ENCODE measurements at regions not wholly inside any gene's neighbourhood (a gene's known extent, or its start where the extent isn't known, plus 50 kb on each side); places are given as distances from the start of the nearest gene placed in this dataset.
"Not testable (repeated sequence)": the region's sequence is repeated elsewhere in the genome, so short reads cannot be mapped to it uniquely, and the experiment has no call there.

DNA sequence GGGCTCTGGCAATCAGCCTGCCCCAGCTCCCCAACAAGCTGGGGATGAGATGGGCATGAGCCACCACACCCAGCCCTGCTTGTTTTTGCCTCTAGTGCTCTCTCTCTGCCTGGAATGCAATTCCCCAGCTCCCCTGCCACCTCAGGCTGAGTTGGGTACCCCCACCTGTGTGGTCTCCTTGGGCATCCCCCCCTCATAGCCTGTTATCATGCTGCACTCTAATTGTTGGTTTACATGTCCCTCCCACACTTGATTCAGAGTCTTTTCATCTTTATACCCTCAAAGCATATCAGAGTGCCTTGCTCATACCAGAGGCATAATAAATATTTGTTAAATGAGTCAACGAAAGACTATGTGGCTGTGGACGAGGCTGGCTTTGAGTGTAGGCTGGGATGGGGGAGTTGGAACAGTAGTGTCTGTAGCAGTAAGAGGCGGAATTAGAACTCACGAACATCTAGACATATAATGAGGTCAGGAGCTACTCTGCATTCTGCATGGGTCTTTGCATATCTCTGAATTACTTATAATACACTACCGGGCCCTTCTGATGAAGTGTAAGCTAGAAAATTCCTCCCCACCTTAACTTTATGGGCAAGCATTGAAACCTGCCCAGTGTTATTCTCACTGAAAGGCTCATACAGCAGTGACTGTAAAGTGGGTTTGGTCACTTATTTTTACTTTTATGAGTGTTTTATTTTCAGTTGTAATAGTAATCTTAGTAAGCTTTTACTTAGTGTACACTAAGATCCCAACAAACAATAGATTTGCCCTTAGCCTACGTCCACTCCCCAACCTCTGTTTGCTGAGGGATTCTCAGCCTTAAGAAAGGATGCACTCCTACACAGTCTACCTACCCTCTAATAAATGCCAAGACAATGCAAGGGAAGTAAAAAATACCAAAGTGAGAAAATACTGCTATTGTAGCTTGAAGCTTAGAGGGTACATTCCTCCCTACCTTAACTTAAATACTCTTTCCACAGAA is 58.7 kb downstream of the EDN1 start:
- DNase-seq (no peak), ATAC-seq (replicated peaks) (no peak)
- Mint-ChIP-seq H3K4me3 (no peak overlapping the region), H3K27me3 (peaks cover 14 to 16% of the 10 kb centered on the region in 2 donors), H3K36me3 (peaks cover 11 to 18% of the 10 kb centered on the region in 2 donors), H3K9me3 (peaks cover 18 to 21% of the 10 kb centered on the region in 2 donors), H3K27ac (no peak overlapping the region), H3K4me1 (peaks cover 3 to 4% of the 10 kb centered on the region in 2 donors)

DNA sequence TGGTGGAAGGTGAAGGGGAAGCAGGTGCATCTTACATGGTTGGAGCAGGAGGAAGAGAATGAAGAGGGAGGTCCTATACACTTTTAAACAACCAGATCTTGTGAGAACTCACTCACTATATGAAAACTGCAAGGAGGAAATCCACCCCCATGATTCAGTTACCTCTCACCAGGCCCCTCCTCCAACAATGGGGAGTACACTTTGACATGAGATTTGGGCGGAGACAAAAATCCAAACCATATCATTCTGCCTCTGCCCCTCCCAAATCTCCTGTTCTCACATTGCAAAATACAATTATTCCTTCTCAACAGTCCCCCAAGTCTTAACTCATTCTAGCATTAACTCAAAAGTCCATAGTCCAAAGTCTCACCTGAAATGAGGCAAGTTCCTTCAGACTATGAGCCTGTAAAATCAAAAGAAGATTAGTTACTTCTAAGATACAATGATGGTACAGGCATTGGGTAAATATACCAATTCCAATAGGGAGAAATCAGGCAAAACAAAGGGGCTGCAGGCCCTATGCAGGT is 60.5 kb downstream of the EDN1 start:
- Mint-ChIP-seq H3K9me3 (peaks cover 18 to 21% of the 10 kb centered on the region in 2 donors), H3K4me3 (no peak overlapping the region), H3K27me3 (peaks cover 8 to 14% of the 10 kb centered on the region in 2 donors), H3K27ac (no peak overlapping the region), H3K4me1 (peaks cover 9 to 16% of the 10 kb centered on the region in 2 donors), H3K36me3 (peaks cover 11 to 18% of the 10 kb centered on the region in 2 donors)
- no peak for DNase-seq
- no peak for ATAC-seq (replicated peaks)

DNA sequence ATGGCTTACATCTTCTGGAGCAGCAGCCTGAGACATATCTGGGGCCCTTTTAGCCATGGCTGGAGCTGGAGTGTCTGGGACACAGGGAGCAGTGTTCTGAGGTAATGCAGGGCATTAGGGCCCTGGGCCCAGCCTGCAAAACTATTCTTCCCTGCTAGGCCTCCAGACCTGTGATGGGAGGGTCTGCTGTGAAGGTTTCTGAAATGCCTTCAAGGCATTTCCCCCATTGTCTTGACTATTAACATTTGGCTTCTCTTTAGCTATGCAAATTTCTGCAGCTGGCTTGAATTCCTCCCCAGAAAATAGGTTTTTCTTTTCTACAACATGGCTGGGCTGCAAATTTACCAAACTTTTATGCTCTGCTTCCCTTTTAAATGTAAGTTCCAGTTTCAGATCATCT is 61.5 kb downstream of the EDN1 start:
- H3K4me3 Mint-ChIP-seq, result no peak overlapping the region
- ATAC-seq (replicated peaks) (no peak), DNase-seq (no peak)
- H3K27me3 Mint-ChIP-seq, result peaks cover 8 to 14% of the 10 kb centered on the region in 2 donors
- H3K4me1 Mint-ChIP-seq, result peaks cover 15 to 24% of the 10 kb centered on the region in 2 donors
- peaks cover 11 to 18% of the 10 kb centered on the region in 2 donors for H3K36me3 Mint-ChIP-seq
- no peak overlapping the region for H3K27ac Mint-ChIP-seq
- H3K9me3 Mint-ChIP-seq, result peaks cover 18 to 21% of the 10 kb centered on the region in 2 donors

DNA sequence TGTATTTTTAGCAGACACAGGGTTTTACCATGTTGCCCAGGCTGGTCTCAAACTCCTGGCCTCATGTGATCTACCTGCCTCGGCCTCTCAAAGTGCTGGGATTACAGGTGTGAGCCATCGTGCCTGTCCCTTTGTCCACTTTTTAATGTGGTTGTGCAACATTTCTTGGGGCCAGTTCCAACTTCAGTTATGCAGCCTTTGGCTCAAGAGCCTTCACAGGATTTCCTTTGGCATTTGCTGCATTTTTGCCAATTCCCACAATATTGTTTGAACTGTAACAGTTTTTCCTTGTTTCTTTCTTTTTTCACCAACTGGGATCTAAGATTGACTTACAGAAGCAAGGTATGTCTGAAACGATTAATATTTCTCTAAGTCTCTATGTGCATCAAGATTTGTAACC is 63.6 kb downstream of the EDN1 start:
- peaks cover under 1 to 2% of the 10 kb centered on the region in 2 donors for H3K27me3 Mint-ChIP-seq
- H3K36me3 Mint-ChIP-seq, result peaks cover 11 to 18% of the 10 kb centered on the region in 2 donors
- peaks cover 18 to 21% of the 10 kb centered on the region in 2 donors for H3K9me3 Mint-ChIP-seq
- no peak overlapping the region for H3K27ac Mint-ChIP-seq
- no peak for DNase-seq
- ATAC-seq (replicated peaks), result no peak
- no peak overlapping the region for H3K4me3 Mint-ChIP-seq
- H3K4me1 Mint-ChIP-seq, result peaks cover 20 to 32% of the 10 kb centered on the region in 2 donors

DNA sequence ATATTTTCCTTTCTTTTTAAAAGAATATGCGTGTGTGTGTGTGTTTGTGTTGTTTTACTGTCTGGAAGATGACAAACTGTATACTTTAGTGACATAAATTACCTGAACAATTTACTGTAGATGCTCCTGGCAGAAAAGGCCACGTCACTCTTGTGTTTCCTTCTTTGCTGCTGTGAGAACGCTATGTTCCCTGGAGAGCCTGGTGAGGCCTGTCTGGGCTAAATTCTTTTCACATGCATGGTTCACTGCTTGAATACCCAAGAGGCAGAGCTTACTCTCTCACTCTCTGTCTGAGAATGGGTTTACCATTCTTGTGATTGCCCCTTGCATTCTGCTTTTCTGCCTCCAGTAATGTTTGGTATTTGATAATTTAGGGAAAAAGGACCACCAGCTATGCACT is 64.3 kb downstream of the EDN1 start:
- ATAC-seq (replicated peaks), result peak; percentile 77 to 82
- peak; percentile 33 for DNase-seq
- H3K4me3 Mint-ChIP-seq, result no peak overlapping the region
- peaks cover 20 to 32% of the 10 kb centered on the region in 2 donors for H3K4me1 Mint-ChIP-seq
- H3K27me3 Mint-ChIP-seq, result no peaks in the 10 kb centered on the region
- H3K36me3 Mint-ChIP-seq, result peaks cover 11 to 18% of the 10 kb centered on the region in 2 donors
- no peak overlapping the region for H3K27ac Mint-ChIP-seq
- peaks cover 18 to 21% of the 10 kb centered on the region in 2 donors for H3K9me3 Mint-ChIP-seq

DNA sequence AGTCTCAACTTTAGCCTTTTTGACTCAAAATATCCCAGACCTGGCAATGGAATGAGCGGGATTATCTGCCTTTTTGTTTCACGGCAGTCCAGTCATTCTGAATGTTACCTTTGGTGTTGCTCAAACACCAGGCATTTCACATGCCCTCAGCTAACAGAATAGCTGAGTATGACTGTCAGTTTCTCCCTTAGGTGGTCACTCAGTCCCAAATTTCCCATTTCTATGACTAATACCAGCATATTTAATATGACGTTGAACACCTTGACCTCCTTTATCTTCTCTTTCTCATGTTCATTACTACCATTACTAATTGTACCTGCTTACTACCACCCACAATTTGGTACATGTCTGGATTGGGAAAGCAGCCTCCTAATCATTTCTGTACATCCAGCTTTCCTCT is 65.2 kb downstream of the EDN1 start:
- H3K4me3 Mint-ChIP-seq, result no peak overlapping the region
- peaks cover 11 to 17% of the 10 kb centered on the region in 2 donors for H3K36me3 Mint-ChIP-seq
- DNase-seq, result no peak
- peaks cover 18 to 21% of the 10 kb centered on the region in 2 donors for H3K9me3 Mint-ChIP-seq
- H3K27me3 Mint-ChIP-seq, result no peaks in the 10 kb centered on the region
- H3K4me1 Mint-ChIP-seq, result peaks cover 20 to 32% of the 10 kb centered on the region in 2 donors
- no peak overlapping the region for H3K27ac Mint-ChIP-seq
- ATAC-seq (replicated peaks), result no peak

DNA sequence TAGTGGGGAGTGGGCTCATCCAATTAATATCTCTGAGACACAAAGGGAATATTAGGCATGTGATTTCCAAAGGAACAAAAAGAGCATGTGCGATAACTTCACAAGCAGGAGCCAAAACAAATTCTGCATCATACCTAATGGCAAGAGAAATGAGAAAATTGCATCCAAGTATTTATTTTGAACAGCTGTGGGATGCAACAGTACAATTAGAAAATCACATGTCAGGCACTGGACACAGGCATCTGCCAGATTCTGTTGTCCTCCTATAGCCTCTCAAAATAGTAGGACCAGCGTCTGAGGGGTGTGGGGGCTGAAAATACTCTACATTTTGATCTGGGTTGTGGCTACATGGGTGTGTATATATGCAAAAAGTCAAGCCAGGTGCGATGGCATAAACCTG is 66.3 kb downstream of the EDN1 start:
- Mint-ChIP-seq H3K27ac (no peak overlapping the region), H3K4me1 (peaks cover 20 to 32% of the 10 kb centered on the region in 2 donors)
- ATAC-seq (replicated peaks), result no peak

DNA sequence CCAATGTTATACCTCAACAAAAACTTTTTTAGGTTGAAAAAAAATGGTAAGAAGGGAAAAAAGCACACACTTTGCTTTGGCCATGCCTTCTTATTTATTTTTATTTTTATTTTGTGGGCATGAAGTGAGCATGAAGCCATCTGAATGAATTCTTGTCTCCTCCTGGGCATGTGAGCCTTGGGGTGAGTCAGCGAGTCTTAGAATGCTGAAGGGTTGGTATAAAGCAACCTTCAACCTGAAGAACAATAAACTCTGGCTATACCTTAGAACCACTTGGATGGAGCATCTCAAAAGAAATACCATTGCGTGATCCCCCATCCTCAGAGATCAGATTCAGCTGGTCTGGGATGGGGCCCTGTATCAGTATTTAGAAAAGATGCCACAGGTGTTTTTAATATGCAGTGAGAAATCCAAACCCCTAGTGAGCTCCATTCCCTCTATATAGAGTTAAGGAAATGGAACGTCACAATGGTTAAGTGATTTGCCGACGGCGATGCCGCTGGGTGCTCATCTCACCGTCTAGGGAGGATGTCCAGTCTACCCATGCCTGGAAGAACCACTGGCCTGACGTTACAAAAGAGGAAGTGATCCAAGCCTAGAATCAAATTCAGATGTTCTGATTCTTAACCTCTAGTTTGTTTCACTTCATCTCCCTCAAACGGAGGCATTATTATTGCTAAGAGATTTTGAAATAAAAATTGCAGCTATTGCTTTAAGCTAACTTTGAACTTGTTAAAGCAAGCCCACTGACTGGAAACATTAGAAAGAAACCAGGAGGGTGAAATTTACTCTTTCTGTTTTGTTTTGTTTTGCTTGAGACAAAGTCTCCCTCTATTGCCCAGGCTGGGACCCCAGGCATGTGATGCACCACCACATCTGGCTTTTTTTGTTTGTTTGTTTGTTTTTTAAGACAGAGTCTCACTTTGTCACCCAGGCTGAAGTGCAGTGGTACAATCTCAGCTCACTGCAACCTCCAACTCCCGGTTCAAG is 67.1 kb downstream of the EDN1 start:
- Mint-ChIP-seq H3K27me3 (no peaks in the 10 kb centered on the region), H3K27ac (no peak overlapping the region), H3K36me3 (peaks cover 1 to 10% of the 10 kb centered on the region in 2 donors), H3K9me3 (peaks cover 6 to 8% of the 10 kb centered on the region in 2 donors), H3K4me1 (peaks cover 20 to 32% of the 10 kb centered on the region in 2 donors), H3K4me3 (peak overlapping the region in 1 of 2 donors; percentile 43)
- peak; percentile 34 for DNase-seq
- ATAC-seq (replicated peaks), result peak; percentile 88 to 90

More for the DNA sequence above, 66.3 kb downstream of the EDN1 start:
- Mint-ChIP-seq H3K27me3 (no peaks in the 10 kb centered on the region), H3K36me3 (peaks cover 10 to 11% of the 10 kb centered on the region in 2 donors), H3K9me3 (peaks cover 13 to 14% of the 10 kb centered on the region in 2 donors), H3K4me3 (no peak overlapping the region)
- DNase-seq, result no peak

DNA sequence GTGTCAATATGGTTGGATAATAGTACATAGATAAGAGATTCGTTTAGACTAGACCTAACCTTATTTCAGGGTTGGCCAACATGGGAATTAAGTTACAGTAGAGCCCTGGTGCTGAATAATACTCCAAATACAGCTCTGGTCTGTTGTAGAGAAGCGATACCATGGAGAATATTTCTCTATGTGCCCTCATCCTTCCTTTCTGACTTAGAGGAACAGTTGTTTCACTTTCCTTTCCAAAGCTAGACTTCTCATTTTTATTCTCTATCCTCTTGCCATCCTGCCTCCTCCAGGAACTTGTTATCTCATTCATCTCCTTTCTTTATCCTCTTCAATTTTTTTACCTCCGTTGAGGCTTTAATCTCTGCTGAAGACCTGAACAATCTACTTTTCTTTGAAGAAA is 68.9 kb downstream of the EDN1 start:
- H3K4me3 Mint-ChIP-seq, result no peak overlapping the region
- no peaks in the 10 kb centered on the region for H3K27me3 Mint-ChIP-seq
- H3K36me3 Mint-ChIP-seq, result peaks cover 0 to 4% of the 10 kb centered on the region in 2 donors
- no peak for ATAC-seq (replicated peaks)
- no peak for DNase-seq
- H3K9me3 Mint-ChIP-seq, result no peaks in the 10 kb centered on the region
- H3K27ac Mint-ChIP-seq, result no peak overlapping the region
- H3K4me1 Mint-ChIP-seq, result peaks cover 31 to 39% of the 10 kb centered on the region in 2 donors

DNA sequence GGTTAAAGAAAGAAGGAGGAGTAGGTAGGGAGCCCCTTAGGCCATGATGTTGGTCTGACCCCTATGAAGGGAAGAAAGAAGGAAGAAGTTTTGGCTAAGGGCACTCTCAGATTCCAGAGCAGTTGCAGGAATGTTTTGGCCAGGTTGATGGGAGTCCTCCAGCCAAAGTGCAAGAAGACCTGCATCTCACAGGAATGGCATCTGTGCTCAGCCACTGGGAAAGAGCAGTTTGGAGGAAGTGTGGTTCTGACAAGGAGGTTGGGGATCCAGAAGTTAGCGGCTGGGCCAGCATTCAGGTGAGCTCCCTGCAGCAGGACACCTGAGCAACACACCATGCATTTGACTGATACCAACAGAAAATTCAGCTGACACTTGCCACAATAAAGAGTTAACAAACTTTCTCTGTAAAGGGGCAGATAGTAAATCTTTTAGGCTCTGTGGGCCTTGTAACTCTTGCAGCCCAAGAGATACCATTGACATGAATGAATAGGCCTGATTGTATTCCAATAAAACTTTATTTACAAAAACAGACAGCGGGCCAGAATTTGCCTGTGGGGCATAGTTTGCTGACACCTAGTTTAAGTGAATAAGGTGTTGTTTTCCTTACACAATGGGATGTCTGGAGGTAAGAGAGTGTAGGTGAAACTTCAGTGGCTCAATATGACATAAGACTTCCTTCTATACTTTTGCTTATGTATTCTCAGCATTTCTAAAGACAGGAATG is 71.0 kb downstream of the EDN1 start:
- no peaks in the 10 kb centered on the region for H3K9me3 Mint-ChIP-seq
- no peak overlapping the region for H3K27ac Mint-ChIP-seq
- no peaks in the 10 kb centered on the region for H3K27me3 Mint-ChIP-seq
- DNase-seq (no peak), ATAC-seq (replicated peaks) (no peak)
- peaks cover 0 to 4% of the 10 kb centered on the region in 2 donors for H3K36me3 Mint-ChIP-seq
- H3K4me3 Mint-ChIP-seq, result no peak overlapping the region
- H3K4me1 Mint-ChIP-seq, result peaks cover 26 to 35% of the 10 kb centered on the region in 2 donors

DNA sequence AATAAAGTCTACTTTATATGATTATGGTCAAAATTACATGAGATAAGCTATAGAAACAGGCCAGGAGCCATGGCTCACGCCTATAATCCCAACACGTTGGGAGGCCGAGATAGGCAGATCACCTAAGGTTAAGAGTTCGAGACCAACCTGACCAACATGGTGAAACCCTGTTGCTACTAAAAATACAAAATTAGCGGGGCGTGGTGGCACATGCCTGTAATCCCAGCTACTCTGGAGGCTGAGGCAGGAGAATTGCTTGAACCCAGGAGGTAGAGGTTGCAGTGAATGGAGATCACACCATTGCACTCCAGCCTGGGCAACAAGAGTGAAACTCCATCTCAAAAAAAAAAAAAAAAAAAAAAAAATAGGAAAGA is 73.1 kb downstream of the EDN1 start:
- Mint-ChIP-seq H3K27ac (peak overlapping the region; percentile 20), H3K9me3 (peaks cover 6 to 11% of the 10 kb centered on the region in 2 donors), H3K4me1 (peaks cover 21 to 33% of the 10 kb centered on the region in 2 donors)
- H3K36me3 Mint-ChIP-seq; ATAC-seq (replicated peaks); H3K4me3 Mint-ChIP-seq; H3K27me3 Mint-ChIP-seq: not testable (repeated sequence)
- peak; percentile 9 for DNase-seq

DNA sequence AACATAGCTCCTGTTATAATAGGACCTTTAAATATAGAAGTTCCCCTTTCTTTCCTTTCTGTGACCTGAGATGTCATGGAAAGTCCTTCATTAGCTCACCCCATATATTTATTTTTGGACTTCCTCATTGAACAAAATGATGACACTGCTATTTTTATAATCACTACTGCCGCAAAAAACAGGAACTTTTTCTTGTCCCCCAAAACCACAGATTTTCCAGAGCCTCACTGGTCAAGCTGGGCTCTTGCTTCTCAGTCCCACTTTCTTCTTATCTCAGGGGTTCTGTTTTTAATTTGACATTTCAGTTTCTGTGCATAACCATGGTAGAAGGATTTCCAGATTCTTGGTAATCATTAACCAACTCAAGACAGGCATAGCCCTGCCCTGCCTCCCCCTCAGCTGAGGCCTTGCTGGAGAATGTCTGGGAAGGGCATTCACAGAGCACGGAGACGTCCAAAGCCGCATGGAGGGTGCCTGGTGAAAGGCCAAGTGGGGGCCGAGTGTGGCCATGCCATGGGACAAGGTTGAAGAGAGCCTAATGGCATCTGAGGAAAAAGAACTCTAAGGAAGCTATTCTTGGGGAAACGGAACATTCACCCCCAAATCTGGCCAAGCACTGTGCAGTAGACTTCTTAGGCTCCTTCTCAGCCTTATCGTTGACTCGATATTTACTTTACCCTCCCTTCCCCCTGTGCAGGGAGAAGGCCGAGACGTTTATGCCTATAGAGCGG is 73.7 kb downstream of the EDN1 start:
- peak; percentile 52 for DNase-seq
- Mint-ChIP-seq H3K36me3 (peaks cover 0 to 12% of the 10 kb centered on the region in 2 donors), H3K4me3 (peak overlapping the region; percentile 14 to 46), H3K9me3 (peaks cover 6 to 15% of the 10 kb centered on the region in 2 donors), H3K4me1 (peaks cover 21 to 39% of the 10 kb centered on the region in 2 donors), H3K27ac (peak overlapping the region; percentile 89), H3K27me3 (peaks cover 0 to 5% of the 10 kb centered on the region in 2 donors)
- peak; percentile 81 to 86 for ATAC-seq (replicated peaks)

DNA sequence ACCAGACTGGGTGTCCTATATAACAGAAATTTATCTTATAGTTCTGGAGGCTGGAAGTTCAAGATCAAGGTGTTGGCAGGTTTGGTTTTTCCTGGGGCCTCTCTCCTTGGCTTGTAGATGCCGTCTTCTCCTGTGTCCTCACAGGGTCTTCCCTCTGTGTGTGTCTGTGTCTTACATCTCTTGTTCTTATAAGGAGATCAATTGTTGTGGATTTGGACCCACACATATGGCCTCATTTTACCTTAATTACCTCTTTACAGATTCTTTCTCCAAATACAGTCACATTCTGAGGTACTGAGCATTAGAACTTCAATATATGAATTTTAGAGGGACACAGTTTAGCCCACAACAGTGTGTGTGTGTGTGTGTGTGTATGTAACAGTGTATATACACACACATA is 74.5 kb downstream of the EDN1 start:
- peaks cover 6 to 15% of the 10 kb centered on the region in 2 donors for H3K9me3 Mint-ChIP-seq
- peaks cover 0 to 5% of the 10 kb centered on the region in 2 donors for H3K27me3 Mint-ChIP-seq
- no peak overlapping the region for H3K27ac Mint-ChIP-seq
- H3K36me3 Mint-ChIP-seq, result peaks cover 0 to 12% of the 10 kb centered on the region in 2 donors
- DNase-seq (no peak), ATAC-seq (replicated peaks) (no peak)
- H3K4me3 Mint-ChIP-seq, result no peak overlapping the region
- peaks cover 22 to 42% of the 10 kb centered on the region in 2 donors for H3K4me1 Mint-ChIP-seq

Measured in stimulated activated naive B cell treated with anti-CD40 and anti-IgM and Interleukin-4, amounts not matched to agents 10 μg/mL and 1 μg/mL and 100 μg/mL, for 72 hours (primary cell).